HepG2 (cell line): ENCODE measurements at regions not wholly inside any gene's neighbourhood (a gene's known extent, or its start where the extent isn't known, plus 50 kb on each side); places are given as distances from the start of the nearest gene placed in this dataset.

Experiments
- BCL6 ChIP-seq: IDR thresholded peaks from 2 replicates; pipeline ENCODE4 v1.6.1; 2016; ENCODE audit warnings: missing genetic modification reagents, missing compliant biosample characterization
- ETV6 ChIP-seq: sonication (generic); formaldehyde crosslinking; conservative IDR thresholded peaks from 2 replicates; pipeline ENCODE4 v1.4.0; 2020; ENCODE audit warnings: missing genetic modification reagents
- FIP1L1 ChIP-seq: fragments of 200-400 bp; formaldehyde crosslinking; IDR thresholded peaks from 2 replicates; pipeline ENCODE4 v1.6.1; 2018; ENCODE audit warnings: low read depth, mild to moderate bottlenecking, low read length, moderate library complexity, borderline replicate concordance; ENCODE audit not compliant: insufficient read depth
- HNRNPUL1 ChIP-seq: fragments of 200-400 bp; formaldehyde crosslinking; IDR thresholded peaks from 2 replicates; pipeline ENCODE4 v1.6.1; 2017; ENCODE audit warnings: low read depth, mild to moderate bottlenecking, low read length, moderate library complexity
- IKZF1 ChIP-seq: fragments of 450-650 bp; IDR thresholded peaks from 2 replicates; pipeline ENCODE4 v1.7.1; 2016
- MED1 ChIP-seq: sonication (generic); formaldehyde crosslinking; IDR thresholded peaks from 2 replicates; pipeline ENCODE4 v1.4.0; 2020; ENCODE audit warnings: missing genetic modification reagents
- NCOA5 ChIP-seq: sonication (generic); formaldehyde crosslinking; IDR thresholded peaks from 2 replicates; pipeline ENCODE4 v1.4.0; 2020; ENCODE audit warnings: missing genetic modification reagents
- NONO ChIP-seq, 2 experiments: fragments of 450-650 bp in 1 of 2; sonication (generic) in 1 of 2; formaldehyde crosslinking in 1 of 2; IDR thresholded peaks in 1 of 2; conservative IDR thresholded peaks in 1 of 2; 2 replicates each; pipeline versions ENCODE4 v1.6.1 to v1.8.0; 2017 to 2022; ENCODE audit warnings: mild to moderate bottlenecking in 1 of 2, missing genetic modification reagents in 1 of 2, moderate library complexity in 1 of 2
- SCMH1 ChIP-seq: sonication (generic); formaldehyde crosslinking; IDR thresholded peaks from 2 replicates; pipeline ENCODE4 v1.9.0; 2021; ENCODE audit warnings: missing genetic modification reagents, mild to moderate bottlenecking, borderline replicate concordance
- SOX13 ChIP-seq, 3 experiments: fragments of 450-650 bp in 1 of 3; sonication (generic) in 1 of 3; formaldehyde crosslinking in 1 of 3; IDR thresholded peaks in 2 of 3; conservative IDR thresholded peaks in 1 of 3; 2 replicates each; pipeline versions ENCODE4 v1.5.0 to v1.6.1; 2016 to 2020; ENCODE audit warnings: antibody characterized with exemption in 1 of 3, mild to moderate bottlenecking in 1 of 3, missing compliant biosample characterization in 1 of 3, missing genetic modification reagents in 1 of 3, moderate library complexity in 1 of 3
- TGIF2 ChIP-seq: IDR thresholded peaks from 2 replicates; pipeline ENCODE4 v1.6.1; 2016; ENCODE audit warnings: control low read depth, missing compliant biosample characterization
- ZBTB7A ChIP-seq: sonication (generic); formaldehyde crosslinking; IDR thresholded peaks from 2 replicates; pipeline ENCODE4 v1.8.0; 2022; ENCODE audit warnings: mild to moderate bottlenecking, missing genetic modification reagents
- ZIK1 ChIP-seq: sonication (generic); formaldehyde crosslinking; IDR thresholded peaks from 2 replicates; pipeline ENCODE4 v1.5.0; 2020; ENCODE audit warnings: mild to moderate bottlenecking, low read depth, missing genetic modification reagents, borderline replicate concordance
- ZNF501 ChIP-seq: sonication (generic); formaldehyde crosslinking; IDR thresholded peaks from 2 replicates; pipeline ENCODE4 v1.5.1; 2020; ENCODE audit warnings: mild to moderate bottlenecking, moderate library complexity, missing genetic modification reagents
- ZNF577 ChIP-seq: sonication (generic); formaldehyde crosslinking; IDR thresholded peaks from 2 replicates; pipeline ENCODE4 v1.4.0; 2020; ENCODE audit warnings: mild to moderate bottlenecking, low read depth, missing genetic modification reagents, borderline replicate concordance
- ZNF7 ChIP-seq: IDR thresholded peaks from 2 replicates; pipeline ENCODE4 v1.6.1; 2016; ENCODE audit warnings: missing biosample characterization, missing genetic modification reagents
- TF ChIP-seq, protein P1 (sequence below): sonication (generic); formaldehyde crosslinking; IDR thresholded peaks from 2 replicates; pipeline ENCODE4 v1.5.1; 2020; ENCODE audit warnings: mild to moderate bottlenecking, missing genetic modification reagents
- TF ChIP-seq, protein P2 (sequence below): sonication (generic); formaldehyde crosslinking; IDR thresholded peaks from 2 replicates; pipeline ENCODE4 v1.4.0; 2020; ENCODE audit warnings: mild to moderate bottlenecking, missing genetic modification reagents
- TF ChIP-seq, protein P3 (sequence below): sonication (generic); formaldehyde crosslinking; IDR thresholded peaks from 2 replicates; pipeline ENCODE4 v1.5.1; 2020; ENCODE audit warnings: missing genetic modification reagents, mild to moderate bottlenecking, borderline replicate concordance
- TF ChIP-seq, protein P4 (sequence below): sonication (generic); formaldehyde crosslinking; IDR thresholded peaks from 2 replicates; pipeline ENCODE4 v1.8.1; 2023; ENCODE audit warnings: mild to moderate bottlenecking, missing genetic modification reagents

DNA sequence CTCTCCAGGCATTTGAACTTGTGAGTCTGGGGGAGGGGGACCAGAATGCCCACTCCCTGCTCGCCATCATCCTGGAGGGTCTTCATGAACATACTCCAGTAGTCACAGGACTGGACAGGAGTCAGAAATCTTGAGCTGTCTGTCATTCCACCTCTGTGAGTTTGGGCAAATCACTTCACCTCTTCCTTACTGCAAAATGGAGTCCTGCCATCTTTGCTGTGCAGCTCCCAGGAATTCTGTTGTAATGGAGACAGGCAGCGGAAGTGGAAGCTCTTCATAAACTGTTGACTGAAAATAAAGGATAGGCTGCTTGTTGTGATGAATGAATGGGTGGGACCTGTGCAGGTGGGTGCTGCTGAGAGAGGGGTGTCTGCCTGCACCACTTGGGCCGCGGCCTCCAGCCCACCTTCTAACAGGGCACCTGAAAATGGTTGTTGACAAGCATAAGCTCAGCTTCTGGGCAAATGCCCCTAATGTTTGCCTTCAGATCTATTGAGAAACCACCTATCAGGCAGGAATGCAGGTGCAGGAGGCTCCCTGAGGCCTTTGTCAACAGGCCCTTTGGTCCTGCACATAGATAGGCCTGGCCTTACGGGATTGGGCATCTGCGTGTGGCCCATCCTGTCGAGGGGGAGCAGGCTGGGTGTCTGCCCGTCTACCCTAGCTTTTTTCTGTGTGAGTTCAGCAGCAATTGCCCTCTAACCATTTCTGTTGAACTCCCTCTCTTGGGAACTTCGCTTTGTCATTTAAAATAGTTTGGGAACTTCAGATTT lies 321.0 kb downstream of the RPS6KC1 start (continued):
- TF ChIP-seq, protein P1, sequence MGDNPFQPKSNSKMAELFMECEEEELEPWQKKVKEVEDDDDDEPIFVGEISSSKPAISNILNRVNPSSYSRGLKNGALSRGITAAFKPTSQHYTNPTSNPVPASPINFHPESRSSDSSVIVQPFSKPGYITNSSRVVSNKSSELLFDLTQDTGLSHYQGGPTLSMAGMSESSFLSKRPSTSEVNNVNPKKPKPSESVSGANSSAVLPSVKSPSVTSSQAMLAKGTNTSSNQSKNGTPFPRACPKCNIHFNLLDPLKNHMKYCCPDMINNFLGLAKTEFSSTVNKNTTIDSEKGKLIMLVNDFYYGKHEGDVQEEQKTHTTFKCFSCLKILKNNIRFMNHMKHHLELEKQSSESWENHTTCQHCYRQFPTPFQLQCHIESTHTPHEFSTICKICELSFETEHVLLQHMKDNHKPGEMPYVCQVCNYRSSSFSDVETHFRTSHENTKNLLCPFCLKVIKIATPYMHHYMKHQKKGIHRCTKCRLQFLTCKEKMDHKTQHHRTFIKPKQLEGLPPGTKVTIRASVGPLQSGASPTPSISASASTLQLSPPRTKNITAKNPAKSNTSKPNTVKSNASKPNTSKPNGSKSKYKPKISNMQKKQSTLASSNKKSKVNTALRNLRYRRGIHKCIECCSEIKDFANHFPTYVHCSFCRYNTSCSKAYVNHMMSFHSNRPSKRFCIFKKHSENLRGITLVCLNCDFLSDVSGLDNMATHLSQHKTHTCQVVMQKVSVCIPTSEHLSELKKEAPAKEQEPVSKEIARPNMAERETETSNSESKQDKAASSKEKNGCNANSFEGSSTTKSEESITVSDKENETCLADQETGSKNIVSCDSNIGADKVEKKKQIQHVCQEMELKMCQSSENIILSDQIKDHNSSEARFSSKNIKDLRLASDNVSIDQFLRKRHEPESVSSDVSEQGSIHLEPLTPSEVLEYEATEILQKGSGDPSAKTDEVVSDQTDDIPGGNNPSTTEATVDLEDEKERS, result peak; percentile 96
- TF ChIP-seq IKZF1 (no peak), ETV6 (CRISPR knock-in tag) (peak; percentile 50; the same call in 1 of the 2 replicates), MED1 (peak; percentile 99), ZBTB7A (CRISPR knock-in tag) (peak; percentile 82), SCMH1 (CRISPR knock-in tag) (no peak), ZNF7 (CRISPR knock-in tag) (no peak), FIP1L1 (no peak), HNRNPUL1 (no peak), NCOA5 (no peak), ZNF501 (CRISPR knock-in tag) (peak; percentile 96), ZIK1 (no peak), BCL6 (CRISPR knock-in tag) (peak; percentile 97), ZNF577 (CRISPR knock-in tag) (no peak), TGIF2 (CRISPR knock-in tag) (peak; percentile 84), NONO (IDR thresholded peaks at IDR 0.05) (no peak), NONO (CRISPR knock-in tag; conservative IDR thresholded peaks at IDR 0.05) (peak; percentile 97), SOX13 (IDR thresholded peaks at IDR 0.05) (peak; percentile 88), SOX13 (CRISPR knock-in tag; conservative IDR thresholded peaks at IDR 0.05 in 1 of 2, IDR thresholded peaks at IDR 0.05 in 1 of 2) (peak in 1 of 2 experiments; percentile 96; a peak in 2 of 4 replicates)
- TF ChIP-seq, protein P2, sequence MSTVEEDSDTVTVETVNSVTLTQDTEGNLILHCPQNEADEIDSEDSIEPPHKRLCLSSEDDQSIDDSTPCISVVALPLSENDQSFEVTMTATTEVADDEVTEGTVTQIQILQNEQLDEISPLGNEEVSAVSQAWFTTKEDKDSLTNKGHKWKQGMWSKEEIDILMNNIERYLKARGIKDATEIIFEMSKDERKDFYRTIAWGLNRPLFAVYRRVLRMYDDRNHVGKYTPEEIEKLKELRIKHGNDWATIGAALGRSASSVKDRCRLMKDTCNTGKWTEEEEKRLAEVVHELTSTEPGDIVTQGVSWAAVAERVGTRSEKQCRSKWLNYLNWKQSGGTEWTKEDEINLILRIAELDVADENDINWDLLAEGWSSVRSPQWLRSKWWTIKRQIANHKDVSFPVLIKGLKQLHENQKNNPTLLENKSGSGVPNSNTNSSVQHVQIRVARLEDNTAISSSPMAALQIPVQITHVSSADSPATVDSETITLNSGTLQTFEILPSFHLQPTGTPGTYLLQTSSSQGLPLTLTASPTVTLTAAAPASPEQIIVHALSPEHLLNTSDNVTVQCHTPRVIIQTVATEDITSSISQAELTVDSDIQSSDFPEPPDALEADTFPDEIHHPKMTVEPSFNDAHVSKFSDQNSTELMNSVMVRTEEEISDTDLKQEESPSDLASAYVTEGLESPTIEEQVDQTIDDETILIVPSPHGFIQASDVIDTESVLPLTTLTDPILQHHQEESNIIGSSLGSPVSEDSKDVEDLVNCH (CRISPR knock-in tag), result no peak
- TF ChIP-seq, protein P3, sequence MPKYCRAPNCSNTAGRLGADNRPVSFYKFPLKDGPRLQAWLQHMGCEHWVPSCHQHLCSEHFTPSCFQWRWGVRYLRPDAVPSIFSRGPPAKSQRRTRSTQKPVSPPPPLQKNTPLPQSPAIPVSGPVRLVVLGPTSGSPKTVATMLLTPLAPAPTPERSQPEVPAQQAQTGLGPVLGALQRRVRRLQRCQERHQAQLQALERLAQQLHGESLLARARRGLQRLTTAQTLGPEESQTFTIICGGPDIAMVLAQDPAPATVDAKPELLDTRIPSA (CRISPR knock-in tag), result peak; percentile 86; the same call in 1 of the 2 replicates
- TF ChIP-seq, protein P4, sequence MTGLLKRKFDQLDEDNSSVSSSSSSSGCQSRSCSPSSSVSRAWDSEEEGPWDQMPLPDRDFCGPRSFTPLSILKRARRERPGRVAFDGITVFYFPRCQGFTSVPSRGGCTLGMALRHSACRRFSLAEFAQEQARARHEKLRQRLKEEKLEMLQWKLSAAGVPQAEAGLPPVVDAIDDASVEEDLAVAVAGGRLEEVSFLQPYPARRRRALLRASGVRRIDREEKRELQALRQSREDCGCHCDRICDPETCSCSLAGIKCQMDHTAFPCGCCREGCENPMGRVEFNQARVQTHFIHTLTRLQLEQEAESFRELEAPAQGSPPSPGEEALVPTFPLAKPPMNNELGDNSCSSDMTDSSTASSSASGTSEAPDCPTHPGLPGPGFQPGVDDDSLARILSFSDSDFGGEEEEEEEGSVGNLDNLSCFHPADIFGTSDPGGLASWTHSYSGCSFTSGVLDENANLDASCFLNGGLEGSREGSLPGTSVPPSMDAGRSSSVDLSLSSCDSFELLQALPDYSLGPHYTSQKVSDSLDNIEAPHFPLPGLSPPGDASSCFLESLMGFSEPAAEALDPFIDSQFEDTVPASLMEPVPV, result peak; percentile 59; the same call in 1 of the 2 replicates
